ENCODE measurements at regions not wholly inside any gene's neighbourhood (a gene's known extent, or its start where the extent isn't known, plus 50 kb on each side); places are given as distances from the start of the nearest gene placed in this dataset.

DNA sequence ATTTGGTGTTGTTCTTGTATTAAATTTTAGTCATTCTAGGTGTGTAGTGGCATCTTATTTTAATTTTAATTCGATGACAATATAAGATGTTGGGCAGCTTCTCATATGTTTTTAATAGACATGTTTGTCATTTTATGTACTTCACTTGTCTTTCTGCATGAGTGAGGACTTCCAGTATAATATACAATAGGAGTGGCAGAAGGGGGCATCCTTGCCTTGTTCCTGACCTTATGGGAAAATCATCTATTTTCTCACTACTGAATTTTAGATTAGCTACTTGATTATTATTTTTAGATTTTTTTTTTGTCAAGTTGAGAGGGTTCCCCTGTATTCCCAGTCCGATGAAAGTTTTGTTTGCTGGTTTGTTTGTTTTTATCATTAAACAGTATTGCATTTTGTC, 495.2 kb upstream of the GRM3 start:
- TF ChIP-seq, protein P1, sequence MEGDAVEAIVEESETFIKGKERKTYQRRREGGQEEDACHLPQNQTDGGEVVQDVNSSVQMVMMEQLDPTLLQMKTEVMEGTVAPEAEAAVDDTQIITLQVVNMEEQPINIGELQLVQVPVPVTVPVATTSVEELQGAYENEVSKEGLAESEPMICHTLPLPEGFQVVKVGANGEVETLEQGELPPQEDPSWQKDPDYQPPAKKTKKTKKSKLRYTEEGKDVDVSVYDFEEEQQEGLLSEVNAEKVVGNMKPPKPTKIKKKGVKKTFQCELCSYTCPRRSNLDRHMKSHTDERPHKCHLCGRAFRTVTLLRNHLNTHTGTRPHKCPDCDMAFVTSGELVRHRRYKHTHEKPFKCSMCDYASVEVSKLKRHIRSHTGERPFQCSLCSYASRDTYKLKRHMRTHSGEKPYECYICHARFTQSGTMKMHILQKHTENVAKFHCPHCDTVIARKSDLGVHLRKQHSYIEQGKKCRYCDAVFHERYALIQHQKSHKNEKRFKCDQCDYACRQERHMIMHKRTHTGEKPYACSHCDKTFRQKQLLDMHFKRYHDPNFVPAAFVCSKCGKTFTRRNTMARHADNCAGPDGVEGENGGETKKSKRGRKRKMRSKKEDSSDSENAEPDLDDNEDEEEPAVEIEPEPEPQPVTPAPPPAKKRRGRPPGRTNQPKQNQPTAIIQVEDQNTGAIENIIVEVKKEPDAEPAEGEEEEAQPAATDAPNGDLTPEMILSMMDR (optimal IDR thresholded peaks at IDR 0.05 in 1 of 3, IDR thresholded peaks at IDR 0.05 in 1 of 3, conservative IDR thresholded peaks at IDR 0.05 in 1 of 3; ENCODE audit: extremely low read depth in 1 of 3, insufficient read depth in 2 of 3, low read length in 3 of 3): no peak
- TF ChIP-seq EZH2 (IDR thresholded peaks at IDR 0.05; ENCODE audit: low read length): no peak
- dilution Hi-C loops (cut with MboI; ENCODE audit: extremely low pct_ligation_motif_present, low sequenced_read_pairs): no loop called here
- H3K36me3 ChIP-seq (ENCODE audit: control insufficient read depth in 2 of 2, extremely low read depth in 1 of 2, insufficient read depth in 2 of 2, low read length in 2 of 2): no peaks in the 10 kb centered on the region
- FAIRE-seq: no peak
- no peaks in the 10 kb centered on the region for H3K27me3 ChIP-seq (ENCODE audit: control insufficient read depth, extremely low read depth, insufficient read depth, low read length)
- H3K79me2 ChIP-seq (ENCODE audit: control insufficient read depth, insufficient read depth, low read length): no peaks in the 10 kb centered on the region
- no peaks in the 10 kb centered on the region for H3K9me3 ChIP-seq (ENCODE audit: control insufficient read depth, low read depth, low read length)
- H4K20me1 ChIP-seq (ENCODE audit: control insufficient read depth, extremely low read depth, insufficient read depth, low read length): no peaks in the 10 kb centered on the region
- no peak overlapping the region for H2AFZ ChIP-seq (ENCODE audit: control insufficient read depth, low read length)
- no peak overlapping the region for H3K27ac ChIP-seq (ENCODE audit: control insufficient read depth, insufficient read depth, low read length)
- no peak overlapping the region for H3K4me3 ChIP-seq (ENCODE audit: control insufficient read depth in 2 of 3, extremely low read depth in 1 of 3, insufficient read depth in 2 of 3, low read depth in 1 of 3, low read length in 3 of 3)
- H3K9me1 ChIP-seq (ENCODE audit: control insufficient read depth, extremely low read depth, insufficient read depth, low read length): no peaks in the 10 kb centered on the region
- H3K9ac ChIP-seq (ENCODE audit: control insufficient read depth, extremely low read depth, insufficient read depth, low read length): no peak overlapping the region
- H3K4me1 ChIP-seq (ENCODE audit: control insufficient read depth, extremely low read depth, insufficient read depth, low read length): no peaks in the 10 kb centered on the region
- no peak for DNase-seq (ENCODE audit: low read depth, low spot score)
- no peak overlapping the region for H3K4me2 ChIP-seq (ENCODE audit: control insufficient read depth, extremely low read depth, insufficient read depth, low read depth, low read length)

DNA sequence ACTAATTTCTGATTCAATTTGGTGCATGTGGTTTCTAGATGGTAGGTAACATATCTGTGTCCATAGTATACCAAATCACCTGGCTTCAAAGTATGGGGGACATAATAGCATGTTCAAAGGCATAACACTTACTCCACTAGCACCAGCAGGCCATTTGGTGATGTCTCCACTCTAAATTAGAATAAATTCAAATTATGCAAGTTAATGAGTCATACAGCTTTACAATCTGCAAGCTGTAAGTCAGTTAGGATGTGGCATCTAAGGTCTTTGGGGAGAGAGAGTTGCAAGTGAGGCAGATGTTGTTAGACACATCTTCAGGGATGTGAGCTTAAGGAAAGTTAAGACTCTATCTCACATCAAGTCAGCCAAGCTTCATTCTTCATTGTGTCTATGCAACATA, 506.4 kb upstream of the GRM3 start:
- Histone ChIP-seq H3K79me2 (ENCODE audit: control insufficient read depth, insufficient read depth, low read length) (no peaks in the 10 kb centered on the region), H3K4me1 (ENCODE audit: control insufficient read depth, extremely low read depth, insufficient read depth, low read length) (no peaks in the 10 kb centered on the region), H3K4me3 (ENCODE audit: control insufficient read depth in 2 of 3, extremely low read depth in 1 of 3, insufficient read depth in 2 of 3, low read depth in 1 of 3, low read length in 3 of 3) (no peak overlapping the region), H3K4me2 (ENCODE audit: control insufficient read depth, extremely low read depth, insufficient read depth, low read depth, low read length) (no peak overlapping the region), H3K9me3 (ENCODE audit: control insufficient read depth, low read depth, low read length) (no peaks in the 10 kb centered on the region), H3K36me3 (ENCODE audit: control insufficient read depth in 2 of 2, extremely low read depth in 1 of 2, insufficient read depth in 2 of 2, low read length in 2 of 2) (no peaks in the 10 kb centered on the region), H2AFZ (ENCODE audit: control insufficient read depth, low read length) (no peak overlapping the region), H3K9me1 (ENCODE audit: control insufficient read depth, extremely low read depth, insufficient read depth, low read length) (no peaks in the 10 kb centered on the region), H3K27ac (ENCODE audit: control insufficient read depth, insufficient read depth, low read length) (no peak overlapping the region), H3K9ac (ENCODE audit: control insufficient read depth, extremely low read depth, insufficient read depth, low read length) (no peak overlapping the region), H4K20me1 (ENCODE audit: control insufficient read depth, extremely low read depth, insufficient read depth, low read length) (no peaks in the 10 kb centered on the region), H3K27me3 (ENCODE audit: control insufficient read depth, extremely low read depth, insufficient read depth, low read length) (no peaks in the 10 kb centered on the region)
- no peak for TF ChIP-seq EZH2 (IDR thresholded peaks at IDR 0.05; ENCODE audit: low read length)
- TF ChIP-seq, protein P1 (optimal IDR thresholded peaks at IDR 0.05 in 1 of 3, IDR thresholded peaks at IDR 0.05 in 1 of 3, conservative IDR thresholded peaks at IDR 0.05 in 1 of 3; ENCODE audit: extremely low read depth in 1 of 3, insufficient read depth in 2 of 3, low read length in 3 of 3): no peak
- FAIRE-seq (no peak), DNase-seq (ENCODE audit: low read depth, low spot score) (no peak)
- dilution Hi-C loops (cut with MboI; ENCODE audit: extremely low pct_ligation_motif_present, low sequenced_read_pairs): no loop called here

Data from keratinocyte (primary cell).